GM12878 (cell line): ENCODE measurements at regions not wholly inside any gene's neighbourhood (a gene's known extent, or its start where the extent isn't known, plus 50 kb on each side); places are given as distances from the start of the nearest gene placed in this dataset.

ENCODE experiments used
- BRCA1 ChIP-seq: IDR thresholded peaks from 2 replicates; pipeline ENCODE4 v1.6.1; 2011; ENCODE audit warnings: low read depth, low read length, improper control_type of control experiment
- CTCF ChIP-seq, 3 experiments: IDR thresholded peaks in 2 of 3; conservative IDR thresholded peaks in 1 of 3; 2 replicates each; pipeline ENCODE4 v1.5.1; 2011; ENCODE audit warnings: low read depth in 3 of 3, low read length in 3 of 3, mild to moderate bottlenecking in 3 of 3, control low read depth in 2 of 3, moderate library complexity in 2 of 3, inconsistent platforms in 1 of 3, mixed read lengths in 1 of 3; ENCODE audit not compliant: control insufficient read depth in 2 of 3, insufficient read depth in 1 of 3; ENCODE audit errors: extremely low read depth in 1 of 3
- EP300 ChIP-seq, 2 experiments: fragments of 150-350 bp in 1 of 2; IDR thresholded peaks; 2 replicates each; pipeline ENCODE4 v1.6.1; 2011 to 2012; ENCODE audit warnings: low read depth in 2 of 2, low read length in 2 of 2, borderline replicate concordance in 1 of 2, improper control_type of control experiment in 1 of 2, inconsistent platforms in 1 of 2; ENCODE audit not compliant: control insufficient read depth in 1 of 2
- IRF3 ChIP-seq: fragments of 450-650 bp; IDR thresholded peaks from 2 replicates; pipeline ENCODE4 v1.6.1; 2014; ENCODE audit warnings: mild to moderate bottlenecking
- SMARCA5 ChIP-seq: fragments of 450-650 bp; IDR thresholded peaks from 2 replicates; pipeline ENCODE4 v1.6.1; 2017; ENCODE audit warnings: mild to moderate bottlenecking
- SP1 ChIP-seq: IDR thresholded peaks from one replicate; pipeline ENCODE4 v1.6.1; 2011; ENCODE audit warnings: low read depth, low read length
- TAF1 ChIP-seq: IDR thresholded peaks from 2 replicates; pipeline ENCODE4 v1.6.1; 2011; ENCODE audit warnings: mild to moderate bottlenecking, low read depth, low read length, borderline replicate concordance
- ZNF274 ChIP-seq: IDR thresholded peaks from one replicate; pipeline ENCODE4 v1.8.0; 2011; ENCODE audit not compliant: insufficient read length, insufficient read depth
- ZNF592 ChIP-seq: fragments of 450-650 bp; IDR thresholded peaks from 2 replicates; pipeline ENCODE4 v1.6.1; 2017; ENCODE audit warnings: mild to moderate bottlenecking, moderate library complexity

- TF ChIP-seq SP1, result no peak
- TF ChIP-seq IRF3, result no peak
- TF ChIP-seq CTCF (IDR thresholded peaks at IDR 0.05 in 2 of 3, conservative IDR thresholded peaks at IDR 0.05 in 1 of 3; ENCODE audit: control insufficient read depth in 2 of 3, extremely low read depth in 1 of 3, insufficient read depth in 1 of 3, low read depth in 3 of 3, low read length in 3 of 3), result no peak
- no peak for TF ChIP-seq ZNF274
- no peak for TF ChIP-seq BRCA1
- TF ChIP-seq EP300 (IDR thresholded peaks at IDR 0.05; ENCODE audit: borderline replicate concordance in 1 of 2, control insufficient read depth in 1 of 2, low read depth in 2 of 2, low read length in 2 of 2), result no peak
- no peak for TF ChIP-seq TAF1
- TF ChIP-seq SMARCA5, result no peak
- no peak for TF ChIP-seq ZNF592
Observed at GRCh38 chr3:182366746-182367145, 426.6 kb upstream of the ATP11B start.
